Glomerular visceral epithelial cell (primary cell): ENCODE measurements at regions not wholly inside any gene's neighbourhood (a gene's known extent, or its start where the extent isn't known, plus 50 kb on each side); places are given as distances from the start of the nearest gene placed in this dataset.
"Not testable (repeated sequence)": the region's sequence is repeated elsewhere in the genome, so short reads cannot be mapped to it uniquely, and the experiment has no call there.

Experiments used
- DNase-seq: peaks from one replicate; pipeline ENCODE4 v3.0.0-alpha.2; 2016; ENCODE audit errors: extremely low spot score

- no peak for DNase-seq
Observed at GRCh38 chr7:125468855-125469174, 539.2 kb upstream of the POT1 start.

DNA sequence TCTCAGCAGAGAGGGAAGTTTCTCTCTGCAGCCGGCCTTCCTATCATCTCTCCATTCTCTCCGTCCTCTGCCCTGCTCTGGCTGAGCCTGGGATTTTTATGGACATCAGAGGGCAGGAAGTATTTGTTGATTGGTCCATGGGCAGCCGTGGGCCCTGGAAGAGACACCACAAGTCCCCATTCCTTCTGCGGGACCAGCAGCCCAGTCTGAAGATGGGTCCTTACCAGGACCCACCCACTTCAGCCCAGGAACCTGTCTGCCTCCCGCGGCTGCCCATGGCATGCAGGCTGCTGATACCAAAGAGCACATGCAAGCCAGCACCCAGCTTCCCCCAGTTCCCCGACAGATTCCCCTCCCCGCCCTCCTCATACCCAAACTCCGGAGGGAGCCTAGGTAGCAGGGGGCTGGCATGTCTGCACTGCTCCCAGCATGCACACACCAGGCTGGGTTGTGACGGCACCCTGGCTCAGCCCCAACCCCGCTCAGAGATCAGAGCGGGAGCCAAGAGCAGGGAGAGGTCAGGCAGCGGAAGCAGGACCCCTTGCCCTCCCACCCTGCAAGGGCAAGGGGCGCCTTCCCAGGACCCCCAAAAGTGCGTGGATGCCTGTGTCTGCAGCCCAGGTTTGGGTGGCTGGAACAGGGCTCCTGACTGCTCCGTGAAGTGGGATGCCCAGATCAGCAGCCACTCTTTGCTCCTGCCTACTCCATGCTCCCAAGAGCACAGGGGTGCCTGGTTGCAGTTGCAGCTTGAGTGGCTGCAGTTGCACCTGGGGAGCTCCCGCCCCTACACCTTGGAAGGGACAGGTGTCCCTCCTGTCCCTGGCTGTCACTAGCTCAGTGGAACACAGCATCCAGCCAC lies 538.6 kb upstream of the POT1 start:
- no peak for DNase-seq

- DNase-seq, result no peak
Observed at GRCh38 chr7:125465527-125465926, 535.9 kb upstream of the POT1 start.

DNA sequence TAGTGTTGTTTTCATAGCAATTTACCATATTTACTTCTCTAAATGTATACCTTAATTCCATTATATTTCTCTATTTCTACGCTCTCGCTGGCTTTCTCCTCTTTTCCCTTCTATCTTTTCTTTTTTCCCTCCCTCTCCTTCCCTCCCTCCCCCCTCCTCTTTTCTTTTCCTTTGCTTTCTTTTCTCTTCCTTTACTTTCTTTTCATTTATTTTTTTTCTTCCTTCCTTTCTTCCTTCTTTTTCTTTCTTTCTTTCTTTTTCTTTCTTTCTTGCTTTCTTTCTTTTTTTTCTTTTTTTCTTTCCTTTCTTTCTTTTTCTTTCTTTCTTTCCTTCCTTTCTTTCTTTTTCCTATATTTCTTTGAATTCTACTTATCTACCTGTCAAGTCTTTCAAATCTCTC lies 533.0 kb upstream of the POT1 start:
- no peak for DNase-seq

DNA sequence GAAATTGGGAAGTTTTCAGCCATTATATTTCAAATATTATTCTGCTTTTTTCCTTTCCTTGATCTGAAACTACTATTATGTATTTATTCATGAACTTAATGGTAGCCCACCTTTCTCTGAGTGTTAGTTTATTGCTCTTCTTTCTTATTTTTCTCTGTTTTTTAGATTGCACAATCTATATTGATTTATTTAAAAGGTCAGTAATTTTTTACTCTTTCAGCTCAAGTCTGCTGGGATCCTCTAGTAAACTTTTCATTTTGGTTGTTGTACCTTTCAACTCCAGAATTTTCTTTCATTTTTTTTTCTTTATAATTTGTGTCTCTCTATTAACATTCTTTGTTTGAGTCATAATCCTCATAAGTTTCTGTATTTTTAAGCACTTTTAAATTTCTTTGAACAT lies 529.4 kb upstream of the POT1 start:
- no peak for DNase-seq

DNA sequence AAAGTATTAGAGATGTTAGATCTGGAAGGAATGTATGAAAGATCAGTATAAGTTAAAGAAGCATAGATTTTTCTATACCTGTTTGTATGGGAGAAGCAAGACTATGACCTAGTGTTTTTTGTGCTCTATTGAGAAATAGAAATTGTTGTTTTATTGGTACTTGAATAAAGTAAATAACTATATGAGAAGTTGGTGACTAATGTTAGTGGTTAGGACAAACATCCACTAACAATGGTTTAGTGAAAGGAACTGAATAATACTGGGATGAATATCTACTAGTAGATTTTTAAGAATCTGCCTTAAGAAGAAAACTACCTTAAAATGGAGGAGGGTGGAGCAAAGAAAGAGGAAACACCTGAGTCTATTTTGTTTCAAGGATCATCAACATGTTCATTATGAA lies 521.1 kb upstream of the POT1 start:
- DNase-seq, result no peak

DNA sequence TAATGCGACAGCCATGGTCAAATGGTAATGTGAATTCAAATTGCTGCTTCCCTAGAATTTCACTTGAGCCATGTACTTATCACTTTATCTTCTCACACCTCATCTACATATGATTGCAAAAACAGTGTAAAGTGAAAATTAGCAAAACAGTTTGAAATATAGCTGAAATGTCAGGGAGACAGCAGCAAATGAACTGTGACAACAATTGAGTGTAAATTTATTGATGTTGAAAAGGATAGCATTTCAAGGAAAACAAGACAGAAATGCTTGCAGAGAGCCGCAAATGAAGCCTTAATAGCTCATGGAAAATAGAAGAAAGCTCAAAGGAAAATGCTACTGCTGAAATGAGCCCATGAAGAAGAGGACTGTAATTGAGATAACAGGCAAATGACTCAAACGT lies 516.2 kb upstream of the POT1 start:
- no peak for DNase-seq

DNA sequence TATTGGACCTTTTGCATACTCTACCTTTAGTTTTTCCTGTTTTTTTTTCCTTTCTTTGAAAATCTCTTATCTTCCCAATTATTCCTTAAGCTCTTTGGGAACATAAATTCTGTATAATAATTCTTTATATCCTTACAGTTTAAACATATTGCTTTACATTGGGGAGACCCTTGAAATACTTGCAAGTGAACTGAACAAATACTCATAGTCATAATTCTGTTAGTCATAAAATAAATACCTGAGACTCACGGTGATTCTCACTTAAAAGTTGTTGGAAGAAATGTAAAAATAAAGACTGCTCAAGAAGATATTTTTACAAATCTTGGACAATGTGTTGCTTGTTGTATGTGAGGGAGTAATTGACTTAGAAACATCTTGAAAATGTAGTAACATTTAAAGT lies 515.2 kb upstream of the POT1 start:
- no peak for DNase-seq

- DNase-seq, result peak; percentile 30
Observed at GRCh38 chr7:125436220-125436619, 506.6 kb upstream of the POT1 start.

DNA sequence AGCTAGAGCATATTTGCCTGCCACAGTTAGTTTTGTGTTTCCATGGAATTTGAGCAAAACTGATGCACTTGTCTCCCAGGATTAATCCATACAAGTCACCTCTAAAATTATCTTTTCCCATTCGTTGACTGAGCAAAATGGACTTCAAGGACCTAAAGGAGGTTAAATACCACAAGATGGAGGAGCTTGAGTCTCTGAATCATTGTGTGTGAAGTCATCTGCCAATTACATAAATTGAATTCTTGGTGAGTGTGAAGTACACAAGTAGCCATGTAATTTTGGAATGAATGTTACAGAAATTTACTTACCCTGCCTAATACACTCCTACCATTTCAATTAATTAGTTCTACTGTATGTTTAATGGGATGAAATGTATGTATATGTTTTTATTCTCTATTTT lies 501.7 kb upstream of the POT1 start:
- no peak for DNase-seq

- DNase-seq, result no peak
Observed at GRCh38 chr7:125430013-125430412, 500.4 kb upstream of the POT1 start.

DNA sequence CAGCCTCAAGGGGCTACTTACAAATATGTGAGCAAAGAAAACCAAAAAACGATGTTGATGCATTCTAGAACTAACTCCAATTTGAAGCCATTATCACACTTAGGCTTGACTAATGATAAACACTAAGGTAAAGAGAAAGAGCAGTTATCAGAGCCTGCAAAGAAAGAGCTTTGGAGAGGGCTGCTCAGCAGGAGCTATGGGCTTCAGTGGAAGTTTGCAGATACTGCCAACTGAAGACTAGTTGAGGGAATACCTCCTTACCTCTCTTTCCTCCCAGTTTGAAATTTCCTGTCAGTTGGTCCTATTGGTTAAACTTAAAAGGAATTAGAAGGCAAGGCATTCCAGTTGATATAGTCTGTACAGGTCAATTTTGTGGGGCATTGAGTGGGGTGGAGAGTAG lies 498.1 kb upstream of the POT1 start:
- no peak for DNase-seq

- no peak for DNase-seq
Observed at GRCh38 chr7:125425506-125425905, 495.9 kb upstream of the POT1 start.

DNA sequence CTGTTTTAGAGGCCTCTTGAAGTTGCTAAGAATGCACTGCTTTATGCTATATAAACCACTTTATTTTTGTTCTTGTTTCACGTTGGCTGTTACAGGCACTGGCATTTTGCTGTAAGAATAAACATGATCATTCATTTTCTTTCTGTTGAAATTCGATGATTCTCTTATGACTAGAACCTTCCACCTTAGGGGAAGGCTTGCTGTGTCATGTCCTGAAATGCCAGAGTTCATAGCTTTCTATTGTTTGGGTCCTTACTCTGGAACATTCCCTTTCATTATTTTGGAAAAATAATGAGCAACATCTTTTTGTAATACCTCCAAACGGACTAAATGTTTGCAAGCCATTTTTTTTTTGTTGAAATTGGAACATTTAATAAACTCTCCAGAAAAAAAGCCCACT lies 495.1 kb upstream of the POT1 start:
- DNase-seq, result no peak

- DNase-seq, result peak; percentile 37
Observed at GRCh38 chr7:125423458-125424155, 494.0 kb upstream of the POT1 start.

- DNase-seq, result not testable (repeated sequence)
Observed at GRCh38 chr7:125421407-125421806, 491.8 kb upstream of the POT1 start.

DNA sequence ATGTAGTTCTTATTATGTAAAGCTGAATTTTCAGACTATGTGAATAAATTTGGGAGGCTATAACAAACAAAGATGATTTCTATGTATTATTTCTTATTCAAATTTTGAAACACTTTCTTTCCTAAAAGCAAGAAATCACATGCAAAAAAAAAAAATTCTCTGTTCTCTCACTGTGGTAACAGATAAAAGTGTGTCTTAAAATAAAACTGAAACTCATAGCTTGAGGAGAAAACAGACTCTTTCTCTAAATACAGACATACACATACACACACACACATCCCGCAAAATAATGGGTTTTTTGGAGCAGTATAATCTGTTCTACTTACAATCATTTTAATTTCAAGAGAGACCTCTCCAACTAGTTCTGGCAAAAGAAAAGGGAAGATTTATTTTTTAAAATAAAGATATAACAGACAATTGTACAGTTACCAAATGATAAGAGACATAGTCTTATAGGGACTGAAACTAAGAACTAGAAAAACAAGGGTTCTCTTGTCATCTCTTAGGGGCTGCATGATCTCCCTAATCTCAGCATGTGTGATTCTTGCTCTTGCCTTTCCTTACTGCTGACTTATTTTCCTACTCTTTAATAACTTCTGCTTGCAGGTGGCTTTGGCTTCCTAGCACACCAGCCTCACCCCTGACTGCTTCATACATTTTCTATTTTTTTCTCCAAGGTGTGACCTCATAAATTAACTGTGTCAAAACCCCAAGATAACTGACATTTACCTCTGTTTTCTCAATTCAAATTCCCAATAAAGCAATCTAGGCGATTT lies 483.5 kb upstream of the POT1 start:
- no peak for DNase-seq

- DNase-seq, result no peak
Observed at GRCh38 chr7:125409921-125410320, 480.3 kb upstream of the POT1 start.

- no peak for DNase-seq
Observed at GRCh38 chr7:125406111-125406510, 476.5 kb upstream of the POT1 start.

GRCh38 chr7:125399408-125399807 lies 469.8 kb upstream of the POT1 start:
- DNase-seq, result no peak

DNA sequence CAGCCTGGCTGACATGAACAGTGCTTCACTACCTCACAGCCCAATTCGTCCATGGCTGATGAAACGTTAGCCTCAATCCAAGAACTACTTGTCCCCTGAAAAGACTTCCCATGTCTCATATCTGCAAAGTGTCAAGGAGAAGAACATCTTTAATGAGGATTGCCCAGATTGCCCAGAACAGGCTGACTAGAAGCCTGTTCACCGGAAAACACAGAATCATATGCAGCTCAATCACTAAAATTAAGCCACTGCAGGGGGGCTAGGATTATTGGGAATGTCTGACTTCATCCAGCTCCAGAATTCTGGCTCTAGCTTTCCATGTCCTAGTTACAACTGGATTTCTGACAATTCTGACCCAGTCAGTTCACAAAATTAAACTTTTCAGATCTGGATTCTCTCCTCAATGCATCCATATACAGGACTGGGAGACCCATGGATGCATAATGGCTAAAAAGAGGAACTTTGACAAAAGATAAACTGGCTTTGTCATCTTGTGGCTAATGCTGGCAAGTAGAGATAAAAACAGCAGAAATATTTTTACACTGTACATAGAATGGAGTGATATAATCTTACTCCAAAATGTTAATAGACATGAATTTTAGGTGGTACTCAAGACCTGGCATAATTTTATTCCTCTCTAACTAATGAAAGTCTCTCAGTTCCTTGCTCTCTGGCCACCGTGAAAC lies 467.0 kb upstream of the POT1 start:
- no peak for DNase-seq

DNA sequence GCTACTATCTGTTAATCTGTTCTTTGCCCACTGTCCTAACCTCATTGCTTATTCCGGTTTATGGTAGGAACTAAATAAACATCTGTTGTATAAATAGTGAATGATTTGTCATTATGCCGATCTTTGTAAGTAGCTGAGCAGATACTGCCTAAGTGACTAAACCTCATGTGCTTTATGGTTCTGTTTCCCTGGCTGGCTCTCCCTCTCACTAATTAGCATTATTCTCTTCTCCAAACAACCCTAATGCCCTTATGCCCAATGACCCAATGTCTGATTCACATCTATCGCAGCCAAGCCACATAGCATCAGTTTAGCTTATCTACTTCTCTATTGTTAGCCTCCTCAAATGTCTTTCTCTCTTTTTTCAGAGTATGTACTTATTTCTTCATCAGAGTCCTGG lies 462.3 kb upstream of the POT1 start:
- DNase-seq, result no peak
